H1 (cell line): ENCODE measurements at regions not wholly inside any gene's neighbourhood (a gene's known extent, or its start where the extent isn't known, plus 50 kb on each side); places are given as distances from the start of the nearest gene placed in this dataset.

Experiments
- CTCF ChIA-PET: fragments of 300-600 bp; sonication (Branson Sonifier 250); formaldehyde crosslinking; loops from one replicate; lab custom pipeline; 2021; ENCODE audit not compliant: partially characterized antibody; lab: Charles Lee
- POLR2A ChIA-PET: fragments of 300-600 bp; sonication (Branson Sonifier 250); formaldehyde crosslinking; loops from one replicate; lab custom pipeline; 2021; ENCODE audit warnings: inconsistent platforms; ENCODE audit not compliant: partially characterized antibody; lab: Charles Lee
- DNase-seq, 2 experiments: peaks; one replicate each; pipeline versions ENCODE4 v3.0.0 to v3.0.0-alpha.2; 2010 to 2022; ENCODE audit warnings: low spot score in 2 of 2, low read depth in 1 of 2, mixed read lengths in 1 of 2
- FAIRE-seq: peaks from 2 replicates; lab custom pipeline; 2011; peaks lifted over from hg19 to GRCh38; lab: Jason Lieb, UNC
- H2AFZ ChIP-seq: 2 replicates; pipeline ENCODE4 v1.8.1; 2012; ENCODE audit warnings: low read length, inconsistent platforms
- H2AK5ac ChIP-seq: 2 replicates; pipeline ENCODE4 v1.6.1; 2013; ENCODE audit warnings: low read depth, low read length
- H2BK120ac ChIP-seq: replicated peaks from 2 replicates; pipeline ENCODE3; 2013; ENCODE audit warnings: low read depth, low read length, inconsistent platforms
- H2BK12ac ChIP-seq: 2 replicates; pipeline ENCODE4 v1.6.1; 2013; ENCODE audit warnings: low read depth, low read length
- H2BK15ac ChIP-seq: 2 replicates; pipeline ENCODE4 v1.6.1; 2013; ENCODE audit warnings: low read length
- H2BK20ac ChIP-seq: 2 replicates; pipeline ENCODE4 v1.6.1; 2013; ENCODE audit warnings: low read length
- H2BK5ac ChIP-seq: 2 replicates; pipeline ENCODE4 v1.6.1; 2013; ENCODE audit warnings: low read depth, low read length
- H3K14ac ChIP-seq: 2 replicates; pipeline ENCODE4 v1.6.1; 2013; ENCODE audit warnings: inconsistent platforms; ENCODE audit not compliant: insufficient read length
- H3K18ac ChIP-seq: 2 replicates; pipeline ENCODE4 v1.6.1; 2013; ENCODE audit warnings: low read length; ENCODE audit errors: extremely low read depth
- H3K23ac ChIP-seq: 2 replicates; pipeline ENCODE4 v1.6.1; 2013; ENCODE audit warnings: inconsistent platforms; ENCODE audit not compliant: insufficient read length
- H3K23me2 ChIP-seq: 2 replicates; pipeline ENCODE4 v1.6.1; 2013; ENCODE audit warnings: low read depth, low read length
- H3K27ac ChIP-seq: 2 replicates; pipeline ENCODE4 v1.6.1; 2011; ENCODE audit warnings: low read depth, low read length, inconsistent platforms
- H3K27me3 ChIP-seq, 4 experiments: replicated peaks in 1 of 4; 1 replicate in 1 of 4; 2 replicates in 3 of 4; pipeline versions ENCODE4 v1.6.1 to v1.8.1; 2011 to 2013; ENCODE audit warnings: low read length in 3 of 4, mild to moderate bottlenecking in 3 of 4, inconsistent platforms in 2 of 4, mixed read lengths in 2 of 4, moderate library complexity in 1 of 4; ENCODE audit not compliant: control insufficient read depth in 3 of 4, insufficient read depth in 3 of 4; ENCODE audit errors: extremely low read depth in 1 of 4
- H3K36me3 ChIP-seq, 4 experiments: 2 replicates each; pipeline versions ENCODE4 v1.6.1 to v1.8.1; 2011 to 2013; ENCODE audit warnings: mild to moderate bottlenecking in 4 of 4, low read length in 3 of 4, moderate library complexity in 2 of 4, control low read depth in 1 of 4, inconsistent platforms in 1 of 4; ENCODE audit not compliant: insufficient read depth in 4 of 4, control insufficient read depth in 2 of 4
- H3K4ac ChIP-seq: replicated peaks from 2 replicates; pipeline ENCODE3; 2013; ENCODE audit warnings: low read length, low read depth, mixed read lengths, inconsistent platforms; ENCODE audit not compliant: insufficient read length
- H3K4me1 ChIP-seq, 4 experiments: replicated peaks in 1 of 4; 1 replicate in 1 of 4; 2 replicates in 3 of 4; pipeline versions ENCODE4 v1.6.1 to v1.8.1; 2011 to 2013; ENCODE audit warnings: low read length in 3 of 4, inconsistent platforms in 2 of 4, mixed read lengths in 1 of 4; ENCODE audit not compliant: insufficient read depth in 4 of 4, control insufficient read depth in 3 of 4
- H3K4me2 ChIP-seq, 2 experiments: 2 replicates each; pipeline versions ENCODE4 v1.6.1 to v1.8.1; 2011 to 2013; ENCODE audit warnings: low read depth in 2 of 2, low read length in 2 of 2, control low read depth in 1 of 2, inconsistent platforms in 1 of 2, mild to moderate bottlenecking in 1 of 2; ENCODE audit not compliant: insufficient read depth in 1 of 2
- H3K4me3 ChIP-seq, 4 experiments: fragments of 200-600, 300-600 bp in 1 of 4; sonication (generic), shearing (Covaris generic), sonication (Bioruptor Twin) in 1 of 4; 2 replicates each; pipeline versions ENCODE4 v1.5.1 to v1.8.1; 2011 to 2016; ENCODE audit warnings: low read length in 4 of 4, low read depth in 3 of 4, control low read depth in 2 of 4, inconsistent platforms in 2 of 4, mild to moderate bottlenecking in 2 of 4, mixed read lengths in 1 of 4, moderate library complexity in 1 of 4; ENCODE audit not compliant: insufficient read depth in 2 of 4; ENCODE audit errors: extremely low read depth in 1 of 4
- H3K56ac ChIP-seq: replicated peaks from 2 replicates; pipeline ENCODE3; 2013; ENCODE audit warnings: low read depth, mild to moderate bottlenecking, mixed read lengths, low read length, inconsistent platforms; ENCODE audit not compliant: insufficient read length
- H3K79me1 ChIP-seq: 2 replicates; pipeline ENCODE4 v1.6.1; 2013; ENCODE audit warnings: low read depth, low read length, control low read depth
- H3K79me2 ChIP-seq, 2 experiments: 2 replicates each; pipeline versions ENCODE4 v1.6.1 to v1.8.1; 2012 to 2013; ENCODE audit warnings: low read length in 2 of 2, mild to moderate bottlenecking in 2 of 2, inconsistent platforms in 1 of 2; ENCODE audit not compliant: insufficient read depth in 2 of 2, control insufficient read depth in 1 of 2
- H3K9ac ChIP-seq, 4 experiments: replicated peaks in 1 of 4; 1 replicate in 1 of 4; 2 replicates in 3 of 4; pipeline versions ENCODE4 v1.6.1 to v1.8.1; 2011 to 2013; ENCODE audit warnings: low read depth in 3 of 4, low read length in 3 of 4, control low read depth in 2 of 4, mild to moderate bottlenecking in 2 of 4, moderate library complexity in 2 of 4, inconsistent platforms in 1 of 4; ENCODE audit errors: extremely low read depth in 1 of 4
- H3K9me3 ChIP-seq, 2 experiments: 2 replicates each; pipeline versions ENCODE4 v1.6.1 to v1.8.1; 2012 to 2013; ENCODE audit warnings: mild to moderate bottlenecking in 2 of 2, moderate library complexity in 2 of 2, control low read depth in 1 of 2, inconsistent platforms in 1 of 2, low read depth in 1 of 2, low read length in 1 of 2, mixed read lengths in 1 of 2; ENCODE audit not compliant: insufficient read depth in 2 of 2
- H4K20me1 ChIP-seq, 2 experiments: replicated peaks in 1 of 2; 2 replicates each; pipeline versions ENCODE3 to v1.8.1; 2011 to 2013; ENCODE audit warnings: inconsistent platforms in 2 of 2, low read length in 2 of 2, mild to moderate bottlenecking in 1 of 2; ENCODE audit not compliant: insufficient read depth in 2 of 2, control insufficient read depth in 1 of 2
- H4K5ac ChIP-seq: 2 replicates; pipeline ENCODE4 v1.6.1; 2013; ENCODE audit warnings: low read length, low read depth, mixed read lengths, inconsistent platforms; ENCODE audit not compliant: insufficient read length
- H4K8ac ChIP-seq: 2 replicates; pipeline ENCODE4 v1.8.0; 2013; ENCODE audit warnings: mild to moderate bottlenecking, moderate library complexity, low read length, inconsistent platforms; ENCODE audit not compliant: insufficient read depth; ENCODE audit errors: extremely low read depth
- H4K91ac ChIP-seq: replicated peaks from 2 replicates; pipeline ENCODE3; 2013; ENCODE audit warnings: low read length, mixed read lengths, inconsistent platforms; ENCODE audit not compliant: insufficient read length
- BRCA1 ChIP-seq: IDR thresholded peaks from 2 replicates; pipeline ENCODE4 v1.6.1; 2012; ENCODE audit warnings: low read depth, low read length, improper control_type of control experiment
- CBX5 ChIP-seq: fragments of 300-800, 300-1000 bp; sonication (generic); IDR thresholded peaks from 2 replicates; pipeline ENCODE4 v1.7.1; 2016; ENCODE audit warnings: antibody characterized with exemption, low read length, low read depth
- CHD2 ChIP-seq: IDR thresholded peaks from 2 replicates; pipeline ENCODE4 v1.6.1; 2012; ENCODE audit warnings: low read length, improper control_type of control experiment
- CREB1 ChIP-seq: IDR thresholded peaks from 2 replicates; pipeline ENCODE4 v1.6.1; 2012; ENCODE audit warnings: inconsistent platforms
- HDAC6 ChIP-seq: IDR thresholded peaks from one replicate; pipeline ENCODE4 v1.7.1; 2012; ENCODE audit warnings: low read depth, mild to moderate bottlenecking, inconsistent platforms, low read length, moderate library complexity
- NANOG ChIP-seq: IDR thresholded peaks from 2 replicates; pipeline ENCODE4 v1.6.1; 2011; ENCODE audit warnings: low read length, low read depth, mild to moderate bottlenecking, inconsistent platforms; ENCODE audit not compliant: insufficient read depth, poor library complexity, severe bottlenecking
- NRF1 ChIP-seq: IDR thresholded peaks from 2 replicates; pipeline ENCODE4 v1.6.1; 2011; ENCODE audit warnings: mild to moderate bottlenecking, low read depth, low read length, improper control_type of control experiment
- POLR2A ChIP-seq, 2 experiments: IDR thresholded peaks; 1 replicate in 1 of 2; 2 replicates in 1 of 2; pipeline ENCODE4 v1.6.1; 2011; ENCODE audit warnings: low read depth in 2 of 2, low read length in 2 of 2, mild to moderate bottlenecking in 2 of 2; ENCODE audit errors: control extremely low read depth in 1 of 2
- POU5F1 ChIP-seq: IDR thresholded peaks from 2 replicates; pipeline ENCODE4 v1.6.1; 2011; ENCODE audit warnings: low read depth, mild to moderate bottlenecking, low read length, moderate library complexity
- RBBP5 ChIP-seq: IDR thresholded peaks from 2 replicates; pipeline ENCODE4 v1.7.1; 2012; ENCODE audit warnings: low read depth, mild to moderate bottlenecking, inconsistent platforms, low read length, moderate library complexity, borderline replicate concordance
- RXRA ChIP-seq: IDR thresholded peaks from 2 replicates; pipeline ENCODE4 v1.6.1; 2011; ENCODE audit warnings: low read depth, mild to moderate bottlenecking, low read length, moderate library complexity; ENCODE audit not compliant: insufficient read depth
- SIX5 ChIP-seq: IDR thresholded peaks from 2 replicates; pipeline ENCODE4 v1.6.1; 2011; ENCODE audit warnings: mild to moderate bottlenecking, low read depth, low read length
- SP2 ChIP-seq: IDR thresholded peaks from 2 replicates; pipeline ENCODE4 v1.6.1; 2012; ENCODE audit warnings: mild to moderate bottlenecking, low read length, inconsistent platforms
- SP4 ChIP-seq: IDR thresholded peaks from 2 replicates; pipeline ENCODE4 v1.6.1; 2012; ENCODE audit warnings: low read length, inconsistent platforms
- WGBS, 2 experiments: shearing (Covaris generic) in 1 of 2; methylation state at CpG; one replicate each; pipeline versions ENCODE4 v1.1.6 to v1.1.7; 2013 to 2015; ENCODE audit warnings: low lambda C conversion rate in 2 of 2, mixed read lengths in 2 of 2, inconsistent platforms in 1 of 2, low coverage in 1 of 2, missing lambda C conversion rate in 1 of 2; ENCODE audit not compliant: insufficient replicate concordance in 2 of 2, insufficient coverage in 1 of 2, insufficient read length in 1 of 2; ENCODE audit errors: extremely low coverage in 1 of 2, missing lambda C conversion rate in 1 of 2; 5-methylcytosine and 5-hydroxymethylcytosine counted together
- TF ChIP-seq, protein P1 (sequence below): IDR thresholded peaks from 2 replicates; pipeline ENCODE4 v1.6.1; 2012; ENCODE audit warnings: inconsistent platforms
- TF ChIP-seq, protein P2 (sequence below): IDR thresholded peaks from 2 replicates; pipeline ENCODE4 v1.6.1; 2011; ENCODE audit warnings: low read length, improper control_type of control experiment

DNA sequence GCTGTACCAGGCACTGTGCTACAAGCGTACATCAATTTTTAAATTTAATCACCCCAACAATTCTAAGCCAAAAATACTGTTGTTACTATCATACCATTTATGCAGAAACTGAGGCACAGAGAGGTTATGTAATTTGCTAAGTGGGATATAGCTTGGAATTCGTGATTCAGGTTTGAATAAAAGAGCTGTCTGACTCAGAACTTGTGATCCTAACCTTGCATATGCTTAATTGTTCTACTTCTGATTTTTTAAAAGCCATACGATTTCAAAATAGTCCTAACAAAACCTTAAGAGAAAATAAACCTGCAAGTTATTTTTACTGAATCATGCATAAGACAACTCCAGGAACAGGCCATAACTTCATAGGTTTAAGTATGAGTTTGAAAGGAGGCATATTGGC is 498.0 kb upstream of the CFAP20DC start:
- H3K4ac ChIP-seq, result no peak overlapping the region
- no peaks in the 10 kb centered on the region for H3K79me2 ChIP-seq
- no peak overlapping the region for H3K23ac ChIP-seq
- no peaks in the 10 kb centered on the region for H3K79me1 ChIP-seq
- no peak overlapping the region for H2AFZ ChIP-seq
- H2BK20ac ChIP-seq, result no peak overlapping the region
- no peak overlapping the region for H4K5ac ChIP-seq
- H3K27me3 ChIP-seq, result no peaks in the 10 kb centered on the region
- WGBS, 2 experiments, result 86% methylated on average over 3 of the region's 3 CpGs; no CpG with 5 or more reads in 1 of the 2 experiments
- H2BK12ac ChIP-seq, result no peak overlapping the region
- H3K4me3 ChIP-seq, result no peak overlapping the region
- no peak overlapping the region for H2BK15ac ChIP-seq
- H4K8ac ChIP-seq, result no peak overlapping the region
- no peaks in the 10 kb centered on the region for H3K23me2 ChIP-seq
- no peaks in the 10 kb centered on the region for H3K4me1 ChIP-seq
- no peak for DNase-seq
- H4K20me1 ChIP-seq, result no peaks in the 10 kb centered on the region
- no peak overlapping the region for H3K56ac ChIP-seq
- H2AK5ac ChIP-seq, result no peak overlapping the region
- H3K36me3 ChIP-seq, result no peaks in the 10 kb centered on the region
- H4K91ac ChIP-seq, result no peak overlapping the region
- FAIRE-seq, result no peak
- ChIA-PET POLR2A (interaction anchor here (0.6 kb wide), 1 partner anchor 83 kb away, joined by 3 read pairs; no protein-coding TSS in a partner anchor), CTCF (interaction anchor here (0.8 to 0.9 kb wide), 2 partner anchors 365 to 918 kb away, joined by 3 to 4 read pairs; no protein-coding TSS in a partner anchor)
- H3K14ac ChIP-seq, result no peak overlapping the region
- H2BK5ac ChIP-seq, result no peak overlapping the region
- H3K18ac ChIP-seq, result no peak overlapping the region
- no peak overlapping the region for H3K9ac ChIP-seq
- H3K9me3 ChIP-seq, result no peaks in the 10 kb centered on the region
- no peak overlapping the region for H3K4me2 ChIP-seq
- no peak overlapping the region for H2BK120ac ChIP-seq
- H3K27ac ChIP-seq, result no peak overlapping the region
- TF ChIP-seq POLR2A (IDR thresholded peaks at IDR 0.05; ENCODE audit: control extremely low read depth in 1 of 2, low read depth in 2 of 2, low read length in 2 of 2) (no peak), HDAC6 (no peak), CHD2 (no peak), BRCA1 (no peak), SP2 (no peak), RBBP5 (no peak), NRF1 (no peak), CREB1 (no peak), CBX5 (no peak), RXRA (no peak), SIX5 (no peak), POU5F1 (no peak), NANOG (no peak), SP4 (no peak)
- TF ChIP-seq, protein P1, sequence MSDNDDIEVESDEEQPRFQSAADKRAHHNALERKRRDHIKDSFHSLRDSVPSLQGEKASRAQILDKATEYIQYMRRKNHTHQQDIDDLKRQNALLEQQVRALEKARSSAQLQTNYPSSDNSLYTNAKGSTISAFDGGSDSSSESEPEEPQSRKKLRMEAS, result no peak
- TF ChIP-seq, protein P2, sequence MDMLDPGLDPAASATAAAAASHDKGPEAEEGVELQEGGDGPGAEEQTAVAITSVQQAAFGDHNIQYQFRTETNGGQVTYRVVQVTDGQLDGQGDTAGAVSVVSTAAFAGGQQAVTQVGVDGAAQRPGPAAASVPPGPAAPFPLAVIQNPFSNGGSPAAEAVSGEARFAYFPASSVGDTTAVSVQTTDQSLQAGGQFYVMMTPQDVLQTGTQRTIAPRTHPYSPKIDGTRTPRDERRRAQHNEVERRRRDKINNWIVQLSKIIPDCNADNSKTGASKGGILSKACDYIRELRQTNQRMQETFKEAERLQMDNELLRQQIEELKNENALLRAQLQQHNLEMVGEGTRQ, result no peak
